ENCODE measurements at regions not wholly inside any gene's neighbourhood (a gene's known extent, or its start where the extent isn't known, plus 50 kb on each side); places are given as distances from the start of the nearest gene placed in this dataset.

GRCh38 chr6:48933136-48933535 is 529.9 kb downstream of the MMUT start:
- no peaks in the 10 kb centered on the region for H4K20me1 ChIP-seq (ENCODE audit: low read depth, low read length)
- H3K4me2 ChIP-seq (ENCODE audit: low read depth, low read length, poor library complexity, severe bottlenecking): no peak overlapping the region
- H3K9me3 ChIP-seq (ENCODE audit: insufficient read depth, low read length): peaks cover 3% of the 10 kb centered on the region; the same call in 1 of the 2 replicates
- H3K79me2 ChIP-seq (ENCODE audit: insufficient read depth, low read length): no peaks in the 10 kb centered on the region
- no peak overlapping the region for H3K9ac ChIP-seq (ENCODE audit: low read length)
- no peaks in the 10 kb centered on the region for H3F3A ChIP-seq (ENCODE audit: insufficient read depth)
- no peak overlapping the region for H2AFZ ChIP-seq (ENCODE audit: low read depth, low read length, severe bottlenecking)
- no peaks in the 10 kb centered on the region for H3K27me3 ChIP-seq (ENCODE audit: low read length)
- TF ChIP-seq EZH2phosphoT487 (conservative IDR thresholded peaks at IDR 0.05; ENCODE audit: low read length): no peak
- TF ChIP-seq CTCF (IDR thresholded peaks at IDR 0.05; ENCODE audit: insufficient read depth, low read length, poor library complexity, severe bottlenecking): no peak
- H3K27ac ChIP-seq (ENCODE audit: low read depth, low read length): no peak overlapping the region
- no peaks in the 10 kb centered on the region for H3K9me2 ChIP-seq (replicated peaks; ENCODE audit: insufficient read depth, low read length)
- no peak overlapping the region for H3K4me3 ChIP-seq (ENCODE audit: insufficient read depth, low read length, poor library complexity, severe bottlenecking)
- no peaks in the 10 kb centered on the region for H3K36me3 ChIP-seq (ENCODE audit: low read length)

GRCh38 chr6:48928937-48929336 is 534.1 kb downstream of the MMUT start:
- Histone ChIP-seq H3K27ac (ENCODE audit: low read depth, low read length) (no peak overlapping the region), H3K9me2 (replicated peaks; ENCODE audit: insufficient read depth, low read length) (no peaks in the 10 kb centered on the region), H2AFZ (ENCODE audit: low read depth, low read length, severe bottlenecking) (no peak overlapping the region), H3K79me2 (ENCODE audit: insufficient read depth, low read length) (no peaks in the 10 kb centered on the region), H3K9ac (ENCODE audit: low read length) (no peak overlapping the region), H3K4me3 (ENCODE audit: insufficient read depth, low read length, poor library complexity, severe bottlenecking) (no peak overlapping the region), H3F3A (ENCODE audit: insufficient read depth) (no peaks in the 10 kb centered on the region), H3K9me3 (ENCODE audit: insufficient read depth, low read length) (no peaks in the 10 kb centered on the region), H3K36me3 (ENCODE audit: low read length) (no peaks in the 10 kb centered on the region), H3K4me2 (ENCODE audit: low read depth, low read length, poor library complexity, severe bottlenecking) (no peak overlapping the region), H3K27me3 (ENCODE audit: low read length) (no peaks in the 10 kb centered on the region), H4K20me1 (ENCODE audit: low read depth, low read length) (no peaks in the 10 kb centered on the region)
- TF ChIP-seq CTCF (IDR thresholded peaks at IDR 0.05; ENCODE audit: insufficient read depth, low read length, poor library complexity, severe bottlenecking): no peak

- H3K36me3 ChIP-seq (ENCODE audit: low read length): no peaks in the 10 kb centered on the region
- H3F3A ChIP-seq (ENCODE audit: insufficient read depth): no peaks in the 10 kb centered on the region
- H3K4me2 ChIP-seq (ENCODE audit: low read depth, low read length, poor library complexity, severe bottlenecking): no peak overlapping the region
- no peaks in the 10 kb centered on the region for H3K79me2 ChIP-seq (ENCODE audit: insufficient read depth, low read length)
- no peaks in the 10 kb centered on the region for H3K9me3 ChIP-seq (ENCODE audit: insufficient read depth, low read length)
- H4K20me1 ChIP-seq (ENCODE audit: low read depth, low read length): no peaks in the 10 kb centered on the region
- no peaks in the 10 kb centered on the region for H3K9me2 ChIP-seq (replicated peaks; ENCODE audit: insufficient read depth, low read length)
- no peak overlapping the region for H2AFZ ChIP-seq (ENCODE audit: low read depth, low read length, severe bottlenecking)
- no peak overlapping the region for H3K9ac ChIP-seq (ENCODE audit: low read length)
- TF ChIP-seq EZH2phosphoT487 (conservative IDR thresholded peaks at IDR 0.05; ENCODE audit: low read length): no peak
- TF ChIP-seq CTCF (IDR thresholded peaks at IDR 0.05; ENCODE audit: insufficient read depth, low read length, poor library complexity, severe bottlenecking): no peak
- H3K4me3 ChIP-seq (ENCODE audit: insufficient read depth, low read length, poor library complexity, severe bottlenecking): no peak overlapping the region
- no peaks in the 10 kb centered on the region for H3K27me3 ChIP-seq (ENCODE audit: low read length)
- no peak overlapping the region for H3K27ac ChIP-seq (ENCODE audit: low read depth, low read length)
These were observed 540.2 kb downstream of the MMUT start for GRCh38 chr6:48922837-48923236.

GRCh38 chr6:48919555-48919954 is 543.5 kb downstream of the MMUT start:
- H4K20me1 ChIP-seq (ENCODE audit: low read depth, low read length): no peaks in the 10 kb centered on the region
- H2AFZ ChIP-seq (ENCODE audit: low read depth, low read length, severe bottlenecking): no peak overlapping the region
- H3K4me2 ChIP-seq (ENCODE audit: low read depth, low read length, poor library complexity, severe bottlenecking): no peak overlapping the region
- H3K9me3 ChIP-seq (ENCODE audit: insufficient read depth, low read length): no peaks in the 10 kb centered on the region
- no peak overlapping the region for H3K27ac ChIP-seq (ENCODE audit: low read depth, low read length)
- no peaks in the 10 kb centered on the region for H3K9me2 ChIP-seq (replicated peaks; ENCODE audit: insufficient read depth, low read length)
- no peaks in the 10 kb centered on the region for H3F3A ChIP-seq (ENCODE audit: insufficient read depth)
- no peak overlapping the region for H3K4me3 ChIP-seq (ENCODE audit: insufficient read depth, low read length, poor library complexity, severe bottlenecking)
- no peak overlapping the region for H3K9ac ChIP-seq (ENCODE audit: low read length)
- H3K79me2 ChIP-seq (ENCODE audit: insufficient read depth, low read length): no peaks in the 10 kb centered on the region
- H3K27me3 ChIP-seq (ENCODE audit: low read length): no peaks in the 10 kb centered on the region
- no peaks in the 10 kb centered on the region for H3K36me3 ChIP-seq (ENCODE audit: low read length)
- TF ChIP-seq EZH2phosphoT487 (conservative IDR thresholded peaks at IDR 0.05; ENCODE audit: low read length) (no peak), CTCF (IDR thresholded peaks at IDR 0.05; ENCODE audit: insufficient read depth, low read length, poor library complexity, severe bottlenecking) (no peak)
